ENCODE measurements at regions not wholly inside any gene's neighbourhood (a gene's known extent, or its start where the extent isn't known, plus 50 kb on each side); places are given as distances from the start of the nearest gene placed in this dataset.
"Not testable (repeated sequence)": the region's sequence is repeated elsewhere in the genome, so short reads cannot be mapped to it uniquely, and the experiment has no call there.

- DNase-seq (ENCODE audit: low read depth), result no peak
- H3K4me3 ChIP-seq (replicated peaks; ENCODE audit: low read depth, low read length), result no peak overlapping the region
Measured at GRCh38 chr4:170697045-170697444, 607.3 kb upstream of the AADAT start.

DNA sequence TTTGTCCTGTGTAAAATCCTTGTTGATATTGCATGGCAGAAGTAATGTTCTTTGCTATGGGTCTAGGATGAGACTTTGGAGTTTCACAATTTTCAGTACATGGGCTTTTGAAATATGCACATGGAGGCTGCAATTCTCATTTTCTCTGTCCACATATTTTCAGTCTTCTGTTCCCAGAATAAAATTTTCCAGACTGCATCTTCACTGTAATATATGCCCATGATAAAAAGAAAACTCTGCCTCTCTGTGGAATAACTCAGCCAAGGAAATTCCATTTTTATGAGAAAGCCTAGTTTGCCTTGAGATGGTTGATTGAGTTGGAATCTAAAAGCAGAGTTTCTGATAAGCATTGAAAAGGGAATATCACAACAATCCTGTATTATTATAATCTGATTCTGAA lies 601.4 kb upstream of the AADAT start:
- peak; percentile 5 for DNase-seq (ENCODE audit: low read depth)
- no peak overlapping the region for H3K4me3 ChIP-seq (replicated peaks; ENCODE audit: low read depth, low read length)
- TF ChIP-seq, protein P1, sequence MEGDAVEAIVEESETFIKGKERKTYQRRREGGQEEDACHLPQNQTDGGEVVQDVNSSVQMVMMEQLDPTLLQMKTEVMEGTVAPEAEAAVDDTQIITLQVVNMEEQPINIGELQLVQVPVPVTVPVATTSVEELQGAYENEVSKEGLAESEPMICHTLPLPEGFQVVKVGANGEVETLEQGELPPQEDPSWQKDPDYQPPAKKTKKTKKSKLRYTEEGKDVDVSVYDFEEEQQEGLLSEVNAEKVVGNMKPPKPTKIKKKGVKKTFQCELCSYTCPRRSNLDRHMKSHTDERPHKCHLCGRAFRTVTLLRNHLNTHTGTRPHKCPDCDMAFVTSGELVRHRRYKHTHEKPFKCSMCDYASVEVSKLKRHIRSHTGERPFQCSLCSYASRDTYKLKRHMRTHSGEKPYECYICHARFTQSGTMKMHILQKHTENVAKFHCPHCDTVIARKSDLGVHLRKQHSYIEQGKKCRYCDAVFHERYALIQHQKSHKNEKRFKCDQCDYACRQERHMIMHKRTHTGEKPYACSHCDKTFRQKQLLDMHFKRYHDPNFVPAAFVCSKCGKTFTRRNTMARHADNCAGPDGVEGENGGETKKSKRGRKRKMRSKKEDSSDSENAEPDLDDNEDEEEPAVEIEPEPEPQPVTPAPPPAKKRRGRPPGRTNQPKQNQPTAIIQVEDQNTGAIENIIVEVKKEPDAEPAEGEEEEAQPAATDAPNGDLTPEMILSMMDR (IDR thresholded peaks at IDR 0.05; ENCODE audit: low read length, missing control alignments), result no peak

More at GRCh38 chr4:170697045-170697444, 607.3 kb upstream of the AADAT start:
- TF ChIP-seq, protein P1 (IDR thresholded peaks at IDR 0.05; ENCODE audit: low read length, missing control alignments), result no peak

DNA sequence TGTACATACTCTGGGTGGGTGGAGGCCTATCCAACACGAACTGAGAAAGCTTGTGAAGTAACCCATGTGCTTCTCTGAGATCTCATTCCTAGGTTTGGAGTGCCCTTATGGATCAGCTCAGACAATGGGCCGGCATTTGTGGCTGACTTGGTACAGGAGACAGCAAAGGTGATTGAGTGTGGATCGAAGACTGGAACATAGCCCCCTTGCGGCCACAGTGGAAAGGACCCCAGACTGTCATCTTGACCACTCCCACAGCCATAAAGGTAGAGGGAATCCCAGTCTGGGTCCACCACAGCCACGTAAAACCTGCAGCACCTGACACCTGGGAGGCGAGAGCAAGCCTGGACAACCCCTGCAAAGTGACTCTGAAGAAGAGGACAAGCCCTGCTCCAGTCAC lies 598.0 kb upstream of the AADAT start:
- TF ChIP-seq, protein P1 (IDR thresholded peaks at IDR 0.05; ENCODE audit: low read length, missing control alignments), result no peak
- no peak overlapping the region for H3K4me3 ChIP-seq (replicated peaks; ENCODE audit: low read depth, low read length)
- no peak for DNase-seq (ENCODE audit: low read depth)

- DNase-seq (ENCODE audit: low read depth); H3K4me3 ChIP-seq (replicated peaks; ENCODE audit: low read depth, low read length): not testable (repeated sequence)
Measured at GRCh38 chr4:170685701-170686100, 595.9 kb upstream of the AADAT start.

- H3K4me3 ChIP-seq (replicated peaks; ENCODE audit: low read depth, low read length), result no peak overlapping the region
- no peak for DNase-seq (ENCODE audit: low read depth)
- TF ChIP-seq, protein P1 (IDR thresholded peaks at IDR 0.05; ENCODE audit: low read length, missing control alignments), result no peak
Measured at GRCh38 chr4:170682558-170683294, 593.0 kb upstream of the AADAT start.

DNA sequence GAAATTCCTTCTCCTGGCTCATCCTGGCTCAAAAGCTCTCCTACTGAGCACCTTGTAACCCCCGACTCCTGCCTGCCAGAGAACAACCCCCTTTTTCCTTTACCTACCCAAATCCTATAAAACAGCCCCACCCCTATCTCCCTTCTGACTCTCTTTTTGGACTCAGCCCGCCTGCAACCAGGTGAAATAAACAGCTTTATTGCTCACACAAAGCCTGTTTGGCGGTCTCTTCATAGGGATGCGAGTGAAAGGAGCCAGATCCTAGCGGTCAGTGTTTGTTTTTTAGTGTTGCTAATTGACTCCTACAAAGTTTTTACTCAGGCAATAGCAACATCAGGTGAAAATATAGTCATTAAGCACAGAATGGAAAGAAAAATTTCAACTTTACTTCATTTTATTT lies 592.3 kb upstream of the AADAT start:
- DNase-seq (ENCODE audit: low read depth); H3K4me3 ChIP-seq (replicated peaks; ENCODE audit: low read depth, low read length): not testable (repeated sequence)

DNA sequence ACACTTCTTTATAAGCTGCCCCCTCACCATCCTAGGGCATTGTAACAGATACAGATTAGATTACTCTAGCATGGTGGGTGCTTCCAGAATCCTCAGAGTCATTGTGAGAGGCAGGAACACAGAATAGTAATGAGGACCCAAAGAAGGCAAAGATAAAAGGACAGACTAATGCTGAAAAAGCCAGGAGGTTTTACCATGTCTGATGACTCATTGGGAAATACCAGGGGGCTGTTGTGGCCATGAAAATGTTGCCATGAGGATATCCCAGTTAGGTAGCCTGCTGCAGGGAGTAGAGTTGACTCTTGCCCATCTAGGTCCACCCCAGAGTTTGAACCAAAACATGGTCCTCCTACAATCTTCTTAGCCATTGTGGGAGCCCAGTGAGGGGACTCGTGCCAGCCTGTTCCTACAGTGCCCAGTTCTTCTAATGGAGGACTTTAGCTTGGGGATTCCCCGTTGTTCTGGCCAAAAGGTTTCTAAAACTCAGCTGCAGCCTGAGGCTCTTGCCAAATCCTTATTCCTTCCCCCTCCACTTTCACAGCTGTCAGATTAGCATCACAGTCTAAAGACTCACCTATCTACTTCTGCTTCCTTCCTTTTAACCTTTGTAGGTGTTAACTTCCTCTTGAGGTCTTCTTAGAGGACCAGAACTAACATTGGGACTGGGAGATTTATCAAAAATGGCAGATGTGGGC lies 586.0 kb upstream of the AADAT start:
- DNase-seq (ENCODE audit: low read depth), result peak; percentile 18

More for the DNA sequence above, 586.0 kb upstream of the AADAT start:
- TF ChIP-seq, protein P1 (IDR thresholded peaks at IDR 0.05; ENCODE audit: low read length, missing control alignments), result no peak
- no peak overlapping the region for H3K4me3 ChIP-seq (replicated peaks; ENCODE audit: low read depth, low read length)

Measured in fibroblast of pulmonary artery (primary cell).